H1 (cell line): ENCODE measurements at regions not wholly inside any gene's neighbourhood (a gene's known extent, or its start where the extent isn't known, plus 50 kb on each side); places are given as distances from the start of the nearest gene placed in this dataset.

Experiments used
- CREB1 ChIP-seq: IDR thresholded peaks from 2 replicates; pipeline ENCODE4 v1.6.1; 2012; ENCODE audit warnings: inconsistent platforms
- CTCF ChIP-seq, 3 experiments: IDR thresholded peaks; 1 replicate in 2 of 3; 2 replicates in 1 of 3; pipeline versions ENCODE4 v1.5.1 to v1.6.1; 2011; ENCODE audit warnings: low read length in 3 of 3, mild to moderate bottlenecking in 3 of 3, inconsistent platforms in 2 of 3, low read depth in 1 of 3, moderate library complexity in 1 of 3; ENCODE audit not compliant: insufficient read depth in 1 of 3; ENCODE audit errors: control extremely low read depth in 1 of 3
- EP300 ChIP-seq, 2 experiments: IDR thresholded peaks; 1 replicate in 1 of 2; 2 replicates in 1 of 2; pipeline ENCODE4 v1.6.1; 2011 to 2012; ENCODE audit warnings: low read depth in 2 of 2, low read length in 2 of 2, mild to moderate bottlenecking in 2 of 2, borderline replicate concordance in 1 of 2, inconsistent platforms in 1 of 2, moderate library complexity in 1 of 2
- MAFK ChIP-seq: IDR thresholded peaks from 2 replicates; pipeline ENCODE4 v1.6.1; 2012; ENCODE audit warnings: low read depth, mild to moderate bottlenecking, improper control_type of control experiment, low read length
- PHF8 ChIP-seq: fragments of 200-600 bp; sonication (generic); conservative IDR thresholded peaks from 2 replicates; pipeline ENCODE4 v1.7.1; 2012; ENCODE audit warnings: low read depth, mild to moderate bottlenecking, inconsistent platforms, low read length, moderate library complexity
- POLR2A ChIP-seq, 2 experiments: IDR thresholded peaks; 1 replicate in 1 of 2; 2 replicates in 1 of 2; pipeline ENCODE4 v1.6.1; 2011; ENCODE audit warnings: low read depth in 2 of 2, low read length in 2 of 2, mild to moderate bottlenecking in 2 of 2; ENCODE audit errors: control extremely low read depth in 1 of 2
- POLR2AphosphoS5 ChIP-seq: IDR thresholded peaks from 2 replicates; pipeline ENCODE4 v1.6.1; 2011; ENCODE audit warnings: low read depth, low read length
- RBBP5 ChIP-seq: IDR thresholded peaks from 2 replicates; pipeline ENCODE4 v1.7.1; 2012; ENCODE audit warnings: low read depth, mild to moderate bottlenecking, inconsistent platforms, low read length, moderate library complexity, borderline replicate concordance
- SAP30 ChIP-seq: fragments of 300-600 bp; sonication (generic); IDR thresholded peaks from 2 replicates; pipeline ENCODE4 v1.7.1; 2012; ENCODE audit warnings: low read length, moderate library complexity, mild to moderate bottlenecking, inconsistent platforms; ENCODE audit not compliant: insufficient read depth, insufficient replicate concordance
- SP1 ChIP-seq: IDR thresholded peaks from 2 replicates; pipeline ENCODE4 v1.6.1; 2011; ENCODE audit warnings: low read depth, low read length
- YY1 ChIP-seq: IDR thresholded peaks from 2 replicates; pipeline ENCODE4 v1.6.1; 2011; ENCODE audit warnings: low read depth, mild to moderate bottlenecking, low read length
- TF ChIP-seq, protein P1 (sequence below): IDR thresholded peaks from 2 replicates; pipeline ENCODE4 v1.6.1; 2012; ENCODE audit warnings: inconsistent platforms

GRCh38 chr3:15934389-15935195 is 136.8 kb upstream of the ANKRD28 start:
- no peak for TF ChIP-seq POLR2A (IDR thresholded peaks at IDR 0.05; ENCODE audit: control extremely low read depth in 1 of 2, low read depth in 2 of 2, low read length in 2 of 2)
- TF ChIP-seq PHF8: no peak
- TF ChIP-seq EP300 (IDR thresholded peaks at IDR 0.05; ENCODE audit: borderline replicate concordance in 1 of 2, low read depth in 2 of 2, low read length in 2 of 2): no peak
- TF ChIP-seq CTCF (IDR thresholded peaks at IDR 0.05; ENCODE audit: control extremely low read depth in 1 of 3, insufficient read depth in 1 of 3, low read depth in 1 of 3, low read length in 3 of 3): no peak
- no peak for TF ChIP-seq CREB1
- TF ChIP-seq MAFK: no peak
- TF ChIP-seq SP1: no peak
- no peak for TF ChIP-seq POLR2AphosphoS5
- TF ChIP-seq RBBP5: no peak
- no peak for TF ChIP-seq SAP30
- TF ChIP-seq, protein P1, sequence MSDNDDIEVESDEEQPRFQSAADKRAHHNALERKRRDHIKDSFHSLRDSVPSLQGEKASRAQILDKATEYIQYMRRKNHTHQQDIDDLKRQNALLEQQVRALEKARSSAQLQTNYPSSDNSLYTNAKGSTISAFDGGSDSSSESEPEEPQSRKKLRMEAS: no peak
- no peak for TF ChIP-seq YY1
